Vagina (tissue), 2 donors: ENCODE measurements at regions not wholly inside any gene's neighbourhood (a gene's known extent, or its start where the extent isn't known, plus 50 kb on each side); places are given as distances from the start of the nearest gene placed in this dataset.

Source experiments
- DNase-seq, 2 donors: peaks; one replicate each; pipeline ENCODE4 v3.0.0-alpha.2; 2017; ENCODE audit errors: extremely low spot score in 2 of 2
- H3K27ac ChIP-seq: fragments of 200-600 bp; sonication (generic); one replicate; pipeline ENCODE4 v1.5.1; 2019
- H3K27me3 ChIP-seq: fragments of 200-600 bp; sonication (generic); one replicate; pipeline ENCODE4 v1.5.1; 2019
- H3K36me3 ChIP-seq, 2 donors: fragments of 200-600 bp; sonication (generic); one replicate each; pipeline ENCODE4 v1.5.1; 2017 to 2019
- H3K4me1 ChIP-seq: fragments of 200-600 bp; sonication (generic); one replicate; pipeline ENCODE4 v1.5.1; 2019
- H3K4me3 ChIP-seq, 2 donors: fragments of 200-600 bp; sonication (generic); 1 replicate in 1 of 2; 2 replicates in 1 of 2; pipeline ENCODE4 v1.5.1; 2016 to 2019
- H3K9me3 ChIP-seq: fragments of 200-600 bp; sonication (generic); one replicate; pipeline ENCODE4 v1.5.1; 2019
- POLR2A ChIP-seq, 2 donors: fragments of 450-650 bp; IDR thresholded peaks; one replicate each; pipeline ENCODE4 v1.6.1; 2017; ENCODE audit warnings: antibody characterized with exemption in 2 of 2, mild to moderate bottlenecking in 2 of 2, moderate library complexity in 2 of 2
- POLR2AphosphoS5 ChIP-seq, 2 donors: sonication (generic); formaldehyde crosslinking; IDR thresholded peaks; one replicate each; pipeline ENCODE4 v1.9.0; 2017; ENCODE audit warnings: antibody characterized with exemption in 2 of 2, mild to moderate bottlenecking in 2 of 2, low read depth in 1 of 2; ENCODE audit not compliant: insufficient read depth in 1 of 2
- intact Hi-C: fragments of 100-400 bp; cut with DNase I; formaldehyde crosslinking; loops from one replicate; pipeline ENCODE4 v1.15.1; 2023
- TF ChIP-seq, protein P1 (sequence below), 3 experiments: fragments of 450-650 bp in 2 of 3; fragments of 200-600 bp in 1 of 3; sonication (generic) in 1 of 3; IDR thresholded peaks; one replicate each; pipeline ENCODE4 v1.5.1; 2017 to 2019; ENCODE audit warnings: antibody characterized with exemption in 3 of 3, mild to moderate bottlenecking in 2 of 3, moderate library complexity in 2 of 3

GRCh38 chr4:177097291-177097690 lies 212.4 kb upstream of the NEIL3 start:
- no peaks in the 10 kb centered on the region for H3K27me3 ChIP-seq
- no peaks in the 10 kb centered on the region for H3K9me3 ChIP-seq
- H3K4me1 ChIP-seq: no peaks in the 10 kb centered on the region
- H3K36me3 ChIP-seq: no peaks in the 10 kb centered on the region
- TF ChIP-seq POLR2A (IDR thresholded peaks at IDR 0.05): no peak
- TF ChIP-seq, protein P1, sequence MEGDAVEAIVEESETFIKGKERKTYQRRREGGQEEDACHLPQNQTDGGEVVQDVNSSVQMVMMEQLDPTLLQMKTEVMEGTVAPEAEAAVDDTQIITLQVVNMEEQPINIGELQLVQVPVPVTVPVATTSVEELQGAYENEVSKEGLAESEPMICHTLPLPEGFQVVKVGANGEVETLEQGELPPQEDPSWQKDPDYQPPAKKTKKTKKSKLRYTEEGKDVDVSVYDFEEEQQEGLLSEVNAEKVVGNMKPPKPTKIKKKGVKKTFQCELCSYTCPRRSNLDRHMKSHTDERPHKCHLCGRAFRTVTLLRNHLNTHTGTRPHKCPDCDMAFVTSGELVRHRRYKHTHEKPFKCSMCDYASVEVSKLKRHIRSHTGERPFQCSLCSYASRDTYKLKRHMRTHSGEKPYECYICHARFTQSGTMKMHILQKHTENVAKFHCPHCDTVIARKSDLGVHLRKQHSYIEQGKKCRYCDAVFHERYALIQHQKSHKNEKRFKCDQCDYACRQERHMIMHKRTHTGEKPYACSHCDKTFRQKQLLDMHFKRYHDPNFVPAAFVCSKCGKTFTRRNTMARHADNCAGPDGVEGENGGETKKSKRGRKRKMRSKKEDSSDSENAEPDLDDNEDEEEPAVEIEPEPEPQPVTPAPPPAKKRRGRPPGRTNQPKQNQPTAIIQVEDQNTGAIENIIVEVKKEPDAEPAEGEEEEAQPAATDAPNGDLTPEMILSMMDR (IDR thresholded peaks at IDR 0.05): no peak
- no peak for TF ChIP-seq POLR2AphosphoS5 (IDR thresholded peaks at IDR 0.05; ENCODE audit: insufficient read depth in 1 of 2, low read depth in 1 of 2)
- DNase-seq: no peak
- intact Hi-C loops: no loop called here
- no peak overlapping the region for H3K4me3 ChIP-seq
- no peak overlapping the region for H3K27ac ChIP-seq

DNA sequence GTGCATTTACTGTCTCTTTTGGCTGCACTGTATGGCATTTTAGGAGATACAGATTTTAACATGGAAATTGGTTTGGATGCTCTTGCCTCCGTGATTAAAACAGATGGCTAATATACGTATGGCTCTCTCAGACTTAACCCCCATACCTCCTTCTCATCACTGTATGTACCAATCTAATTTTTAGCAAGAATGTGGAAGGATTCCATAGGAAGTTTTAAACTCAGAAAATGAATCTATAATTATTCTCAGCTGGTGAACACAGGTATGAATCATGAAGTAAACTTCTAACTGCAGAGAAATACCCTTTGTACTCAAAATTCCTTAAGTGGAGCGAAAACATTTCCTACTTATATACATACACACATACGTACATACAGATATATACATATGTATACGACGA lies 210.5 kb upstream of the NEIL3 start:
- Histone ChIP-seq H3K9me3 (no peaks in the 10 kb centered on the region), H3K27ac (no peak overlapping the region), H3K4me1 (no peaks in the 10 kb centered on the region), H3K36me3 (no peaks in the 10 kb centered on the region), H3K27me3 (no peaks in the 10 kb centered on the region), H3K4me3 (no peak overlapping the region)
- DNase-seq: no peak
- intact Hi-C loops: no loop called here
- TF ChIP-seq POLR2AphosphoS5 (IDR thresholded peaks at IDR 0.05; ENCODE audit: insufficient read depth in 1 of 2, low read depth in 1 of 2): no peak
- TF ChIP-seq, protein P1 (IDR thresholded peaks at IDR 0.05): no peak
- TF ChIP-seq POLR2A (IDR thresholded peaks at IDR 0.05): no peak

DNA sequence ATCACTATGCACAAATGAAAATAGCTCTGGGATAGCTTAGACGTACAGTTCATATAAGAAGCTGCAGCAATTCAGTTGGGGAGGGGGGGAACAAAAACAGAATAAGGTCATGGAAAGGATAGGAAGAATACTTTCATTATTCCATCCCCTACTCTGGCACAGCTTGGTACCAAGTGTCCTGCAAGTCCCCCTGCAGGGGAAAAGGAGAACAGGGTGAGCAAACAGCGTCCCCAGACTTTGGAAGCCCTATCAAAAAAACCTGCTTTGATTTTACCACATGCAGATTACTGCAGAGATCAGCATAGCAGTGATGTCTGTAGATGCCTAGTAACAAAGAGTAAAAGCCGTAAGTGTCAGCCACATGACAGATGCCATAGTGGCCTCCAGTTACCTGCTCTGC lies 209.4 kb upstream of the NEIL3 start:
- TF ChIP-seq, protein P1 (IDR thresholded peaks at IDR 0.05): no peak
- TF ChIP-seq POLR2AphosphoS5 (IDR thresholded peaks at IDR 0.05; ENCODE audit: insufficient read depth in 1 of 2, low read depth in 1 of 2) (no peak), POLR2A (IDR thresholded peaks at IDR 0.05) (no peak)
- H3K27ac ChIP-seq: no peak overlapping the region
- no peaks in the 10 kb centered on the region for H3K36me3 ChIP-seq
- intact Hi-C loops: no loop called here
- H3K4me1 ChIP-seq: peaks cover 5% of the 10 kb centered on the region
- no peaks in the 10 kb centered on the region for H3K27me3 ChIP-seq
- DNase-seq: no peak
- H3K4me3 ChIP-seq: no peak overlapping the region
- H3K9me3 ChIP-seq: no peaks in the 10 kb centered on the region

DNA sequence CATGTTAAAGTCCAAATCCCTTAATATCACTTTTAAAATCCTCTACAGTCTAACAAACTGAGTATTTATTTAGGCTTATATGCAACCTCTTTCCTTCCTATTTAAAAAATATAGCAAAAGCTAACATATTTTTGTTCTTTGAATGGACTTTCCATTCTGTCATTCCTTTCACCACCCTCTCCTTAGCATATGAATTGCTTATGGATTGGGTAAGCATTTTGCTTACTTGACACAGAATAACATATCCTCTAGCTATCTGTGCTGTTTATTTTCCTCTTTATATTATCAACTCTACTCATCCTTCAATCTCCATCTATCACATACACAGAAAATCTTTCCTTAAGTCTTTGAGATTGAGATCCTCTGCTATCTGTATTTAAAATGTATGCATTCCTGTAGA lies 206.1 kb upstream of the NEIL3 start:
- Histone ChIP-seq H3K9me3 (no peaks in the 10 kb centered on the region), H3K4me1 (peaks cover 5% of the 10 kb centered on the region), H3K4me3 (no peak overlapping the region), H3K36me3 (no peaks in the 10 kb centered on the region), H3K27ac (no peak overlapping the region), H3K27me3 (no peaks in the 10 kb centered on the region)
- intact Hi-C loops: no loop called here
- no peak for DNase-seq
- TF ChIP-seq POLR2AphosphoS5 (IDR thresholded peaks at IDR 0.05; ENCODE audit: insufficient read depth in 1 of 2, low read depth in 1 of 2): no peak
- TF ChIP-seq POLR2A (IDR thresholded peaks at IDR 0.05): no peak
- TF ChIP-seq, protein P1 (IDR thresholded peaks at IDR 0.05): no peak

- no peak overlapping the region for H3K27ac ChIP-seq
- TF ChIP-seq POLR2AphosphoS5 (IDR thresholded peaks at IDR 0.05; ENCODE audit: insufficient read depth in 1 of 2, low read depth in 1 of 2) (peak in 1 of 2 donors; percentile 20), POLR2A (IDR thresholded peaks at IDR 0.05) (no peak)
These were observed 204.1 kb upstream of the NEIL3 start for GRCh38 chr4:177105536-177105935.

More at GRCh38 chr4:177105536-177105935, 204.1 kb upstream of the NEIL3 start:
- Histone ChIP-seq H3K4me3 (no peak overlapping the region), H3K4me1 (peaks cover 5% of the 10 kb centered on the region), H3K27me3 (no peaks in the 10 kb centered on the region), H3K9me3 (no peaks in the 10 kb centered on the region), H3K36me3 (no peaks in the 10 kb centered on the region)
- intact Hi-C loops: no loop called here
- no peak for DNase-seq
